ENCODE measurements at regions not wholly inside any gene's neighbourhood (a gene's known extent, or its start where the extent isn't known, plus 50 kb on each side); places are given as distances from the start of the nearest gene placed in this dataset.

DNA sequence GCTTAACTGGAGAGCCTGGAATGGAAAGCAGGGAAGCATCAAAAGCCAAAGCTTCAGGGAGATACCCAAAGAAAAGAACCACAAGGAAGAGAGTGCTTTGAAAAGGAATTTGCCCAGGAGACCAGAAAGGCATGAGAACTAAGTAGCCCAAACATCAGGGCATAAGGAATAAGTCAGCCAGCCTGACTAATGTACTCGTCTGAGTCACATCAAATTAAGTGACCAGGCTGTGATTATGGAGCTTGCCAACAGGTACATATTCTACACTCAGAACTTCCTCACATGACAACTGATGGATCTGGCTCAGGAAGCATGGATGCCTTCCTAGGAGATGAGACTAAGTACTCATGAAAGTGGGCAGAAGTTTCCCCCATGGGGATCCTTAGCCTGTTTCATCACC lies 366.7 kb downstream of the BUD13 start:
- TF ChIP-seq POLR2AphosphoS5 (IDR thresholded peaks at IDR 0.05; ENCODE audit: insufficient read depth in 1 of 2, low read depth in 1 of 2) (no peak), POLR2A (IDR thresholded peaks at IDR 0.05) (no peak)
- TF ChIP-seq, protein P1, sequence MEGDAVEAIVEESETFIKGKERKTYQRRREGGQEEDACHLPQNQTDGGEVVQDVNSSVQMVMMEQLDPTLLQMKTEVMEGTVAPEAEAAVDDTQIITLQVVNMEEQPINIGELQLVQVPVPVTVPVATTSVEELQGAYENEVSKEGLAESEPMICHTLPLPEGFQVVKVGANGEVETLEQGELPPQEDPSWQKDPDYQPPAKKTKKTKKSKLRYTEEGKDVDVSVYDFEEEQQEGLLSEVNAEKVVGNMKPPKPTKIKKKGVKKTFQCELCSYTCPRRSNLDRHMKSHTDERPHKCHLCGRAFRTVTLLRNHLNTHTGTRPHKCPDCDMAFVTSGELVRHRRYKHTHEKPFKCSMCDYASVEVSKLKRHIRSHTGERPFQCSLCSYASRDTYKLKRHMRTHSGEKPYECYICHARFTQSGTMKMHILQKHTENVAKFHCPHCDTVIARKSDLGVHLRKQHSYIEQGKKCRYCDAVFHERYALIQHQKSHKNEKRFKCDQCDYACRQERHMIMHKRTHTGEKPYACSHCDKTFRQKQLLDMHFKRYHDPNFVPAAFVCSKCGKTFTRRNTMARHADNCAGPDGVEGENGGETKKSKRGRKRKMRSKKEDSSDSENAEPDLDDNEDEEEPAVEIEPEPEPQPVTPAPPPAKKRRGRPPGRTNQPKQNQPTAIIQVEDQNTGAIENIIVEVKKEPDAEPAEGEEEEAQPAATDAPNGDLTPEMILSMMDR (IDR thresholded peaks at IDR 0.05) = no peak
- Histone ChIP-seq H3K9me3 (no peaks in the 10 kb centered on the region), H3K27ac (no peak overlapping the region), H3K36me3 (no peaks in the 10 kb centered on the region), H3K27me3 (no peaks in the 10 kb centered on the region), H3K4me3 (no peak overlapping the region), H3K4me1 (no peaks in the 10 kb centered on the region)
- intact Hi-C loops (cut with DNase I) = no loop called here
- DNase-seq (ENCODE audit: extremely low spot score in 2 of 2) = no peak

DNA sequence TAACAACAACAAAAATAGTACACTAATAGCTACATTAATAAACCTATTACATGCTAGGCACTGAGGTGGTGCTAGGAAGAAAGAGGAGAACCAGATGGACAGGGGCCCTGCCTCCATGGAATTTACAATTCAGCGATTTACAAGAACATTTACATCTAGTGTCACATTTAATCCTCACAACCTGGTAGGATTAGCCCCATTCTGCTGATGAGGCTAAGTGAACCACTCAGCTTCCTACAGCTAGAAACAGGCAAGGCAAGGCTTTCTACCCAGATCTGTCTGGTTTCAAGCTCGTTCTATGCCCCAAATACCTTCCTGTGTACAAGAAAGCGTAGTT lies 368.4 kb downstream of the BUD13 start:
- Histone ChIP-seq H3K4me1 (no peaks in the 10 kb centered on the region), H3K27me3 (no peaks in the 10 kb centered on the region), H3K9me3 (no peaks in the 10 kb centered on the region), H3K27ac (no peak overlapping the region), H3K4me3 (no peak overlapping the region), H3K36me3 (no peaks in the 10 kb centered on the region)
- no peak for DNase-seq (ENCODE audit: extremely low spot score in 2 of 2)
- TF ChIP-seq POLR2A (IDR thresholded peaks at IDR 0.05) (no peak), POLR2AphosphoS5 (IDR thresholded peaks at IDR 0.05; ENCODE audit: insufficient read depth in 1 of 2, low read depth in 1 of 2) (no peak)
- TF ChIP-seq, protein P1 (IDR thresholded peaks at IDR 0.05) = no peak
- intact Hi-C loops (cut with DNase I) = no loop called here

DNA sequence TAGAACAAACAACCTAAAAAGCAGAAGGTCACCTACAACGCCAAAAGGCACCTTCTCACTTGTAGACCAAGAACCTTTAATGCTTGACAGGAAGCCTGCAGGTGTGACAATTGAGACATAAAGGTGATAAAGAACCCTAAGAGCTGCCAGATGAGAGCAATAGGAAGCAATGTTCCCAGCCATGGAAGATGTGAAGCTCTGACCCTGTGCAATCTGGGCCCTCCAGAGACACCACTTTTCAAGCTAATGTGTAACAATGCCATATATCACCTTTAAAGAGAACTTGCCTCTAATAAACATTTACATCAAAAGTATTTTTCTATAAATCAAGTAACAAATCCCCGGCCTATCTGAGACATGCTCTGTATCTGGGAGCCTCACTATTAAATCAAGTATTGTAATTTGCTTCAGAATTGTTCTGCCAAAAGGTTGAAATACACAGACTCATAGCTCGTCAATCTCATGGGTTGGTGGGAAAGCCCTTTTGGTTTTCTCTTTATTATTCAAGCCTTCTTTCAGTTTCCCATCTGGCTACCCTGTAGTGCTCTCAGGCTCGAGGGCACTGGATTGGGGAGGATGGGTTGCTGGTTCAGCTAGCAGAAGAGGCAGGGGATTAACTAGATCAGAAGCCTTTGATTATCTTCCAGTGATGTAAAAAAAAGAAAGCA lies 368.9 kb downstream of the BUD13 start:
- TF ChIP-seq, protein P1 (IDR thresholded peaks at IDR 0.05) = no peak
- TF ChIP-seq POLR2AphosphoS5 (IDR thresholded peaks at IDR 0.05; ENCODE audit: insufficient read depth in 1 of 2, low read depth in 1 of 2) = no peak
- Histone ChIP-seq H3K9me3 (no peaks in the 10 kb centered on the region), H3K4me3 (no peak overlapping the region), H3K36me3 (no peaks in the 10 kb centered on the region), H3K27ac (no peak overlapping the region), H3K27me3 (no peaks in the 10 kb centered on the region), H3K4me1 (no peaks in the 10 kb centered on the region)
- no peak for DNase-seq (ENCODE audit: extremely low spot score in 2 of 2)
- intact Hi-C loops (cut with DNase I) = no loop called here

DNA sequence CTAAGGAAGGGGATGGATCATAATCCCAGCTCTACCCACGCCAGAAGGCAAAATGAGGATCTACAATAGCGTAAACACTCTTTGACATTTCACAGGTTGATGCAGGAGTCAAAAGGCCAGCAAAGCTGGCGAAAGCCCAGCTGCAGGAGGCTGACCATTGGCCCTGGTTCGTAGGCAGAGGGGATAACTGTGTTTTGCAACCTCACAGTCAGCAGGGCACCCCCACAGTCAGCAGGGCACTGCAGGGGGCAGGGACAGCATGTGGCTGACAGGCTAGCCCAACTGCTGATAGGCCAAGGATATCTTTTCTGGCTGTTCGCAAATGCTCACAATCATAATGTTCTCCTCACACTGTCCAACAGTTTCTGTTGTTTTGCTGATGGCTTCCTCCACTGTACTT lies 372.7 kb downstream of the BUD13 start:
- Histone ChIP-seq H3K27ac (no peak overlapping the region), H3K36me3 (no peaks in the 10 kb centered on the region), H3K27me3 (no peaks in the 10 kb centered on the region), H3K4me3 (no peak overlapping the region), H3K4me1 (no peaks in the 10 kb centered on the region), H3K9me3 (no peaks in the 10 kb centered on the region)
- no peak for DNase-seq (ENCODE audit: extremely low spot score in 2 of 2)
- TF ChIP-seq, protein P1 (IDR thresholded peaks at IDR 0.05) = no peak
- TF ChIP-seq POLR2AphosphoS5 (IDR thresholded peaks at IDR 0.05; ENCODE audit: insufficient read depth in 1 of 2, low read depth in 1 of 2) (no peak), POLR2A (IDR thresholded peaks at IDR 0.05) (no peak)
- intact Hi-C loops (cut with DNase I) = no loop called here

DNA sequence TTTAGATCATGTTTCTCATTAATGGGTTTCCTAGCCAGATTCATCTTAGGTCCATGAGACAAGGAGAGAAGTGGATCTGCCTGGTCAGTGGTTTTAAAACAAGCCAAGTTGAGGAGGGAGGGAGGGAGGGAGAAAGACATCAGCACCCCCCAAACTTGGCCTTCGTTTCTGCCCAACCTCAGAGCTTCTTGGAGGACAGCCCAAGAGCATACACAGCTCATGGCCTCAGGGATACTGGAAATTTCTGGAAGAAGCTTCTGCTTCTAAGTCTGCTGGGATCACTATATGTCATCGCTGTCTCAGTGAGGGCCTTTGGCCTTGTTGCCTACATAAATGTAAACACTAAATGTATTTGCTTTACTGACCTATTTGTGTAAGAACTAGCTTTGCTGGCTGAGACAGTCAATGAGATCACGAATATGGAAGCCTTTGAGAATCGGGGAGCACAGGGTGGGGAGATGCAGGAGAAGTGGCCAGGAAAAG lies 375.1 kb downstream of the BUD13 start:
- TF ChIP-seq POLR2AphosphoS5 (IDR thresholded peaks at IDR 0.05; ENCODE audit: insufficient read depth in 1 of 2, low read depth in 1 of 2) (no peak), POLR2A (IDR thresholded peaks at IDR 0.05) (no peak)
- TF ChIP-seq, protein P1 (IDR thresholded peaks at IDR 0.05) = no peak
- H3K4me1 ChIP-seq = no peaks in the 10 kb centered on the region
- DNase-seq (ENCODE audit: extremely low spot score in 2 of 2) = no peak
- H3K4me3 ChIP-seq = no peak overlapping the region
- no peaks in the 10 kb centered on the region for H3K36me3 ChIP-seq
- no peaks in the 10 kb centered on the region for H3K9me3 ChIP-seq
- H3K27me3 ChIP-seq = no peaks in the 10 kb centered on the region
- intact Hi-C loops (cut with DNase I) = no loop called here
- no peak overlapping the region for H3K27ac ChIP-seq
